A549 (cell line): ENCODE measurements at regions not wholly inside any gene's neighbourhood (a gene's known extent, or its start where the extent isn't known, plus 50 kb on each side); places are given as distances from the start of the nearest gene placed in this dataset.

ENCODE experiments used
- ATAC-seq, 2 experiments: fragments of 200-7000 bp in 1 of 2; fragments of >200 bp in 1 of 2; cut with Nextera tagmentation in 1 of 2; cut with Tn5 transposase in 1 of 2; 3 replicates each; pipeline versions ENCODE4 v1.8.0 to v1.9.1; 2018 to 2020; ENCODE audit warnings: mild to moderate bottlenecking in 1 of 2, moderate library complexity in 1 of 2
- CTCF ChIA-PET: fragments of 300-600 bp; sonication (Branson Sonifier 250); formaldehyde crosslinking; extraction: SDS; loops from one replicate; lab custom pipeline; 2021; ENCODE audit warnings: antibody characterized with exemption, inconsistent platforms; lab: Yijun Ruan, JAX
- POLR2A ChIA-PET: fragments of 350-600 bp; formaldehyde crosslinking; extraction: SDS; loops from one replicate; lab custom pipeline; 2021; ENCODE audit warnings: antibody characterized with exemption, inconsistent platforms; lab: Yijun Ruan, JAX
- DNase-seq, 2 experiments: peaks; one replicate each; pipeline versions ENCODE4 v3.0.0 to v3.0.0-alpha.2; 2011 to 2016; ENCODE audit warnings: low read depth in 1 of 2, low spot score in 1 of 2
- FAIRE-seq: peaks from 2 replicates; lab custom pipeline; 2011; peaks lifted over from hg19 to GRCh38; lab: Jason Lieb, UNC
- H3K27ac ChIP-seq, 2 experiments: fragments of >200 bp; sonication (Bioruptor Twin); formaldehyde crosslinking; 3 replicates each; pipeline ENCODE4 v1.5.1; 2016 to 2017
- H3K4me1 ChIP-seq: fragments of >200 bp; sonication (Bioruptor Twin); formaldehyde crosslinking; 3 replicates; pipeline ENCODE4 v1.6.1; 2016
- H3K4me2 ChIP-seq: fragments of >200 bp; sonication (Bioruptor Twin); formaldehyde crosslinking; 3 replicates; pipeline ENCODE4 v1.6.1; 2016
- H3K4me3 ChIP-seq: fragments of >200 bp; sonication (Bioruptor Twin); formaldehyde crosslinking; 3 replicates; pipeline ENCODE4 v1.5.1; 2016
- H3K9me3 ChIP-seq: fragments of >200 bp; sonication (Bioruptor Twin); formaldehyde crosslinking; 3 replicates; pipeline ENCODE4 v1.6.1; 2016
- ATOH8 ChIP-seq: fragments of 250-450 bp; sonication (Bioruptor Pico); IDR thresholded peaks from 2 replicates; pipeline ENCODE4 v1.5.0; 2020; ENCODE audit warnings: low read depth, mild to moderate bottlenecking, moderate library complexity
- BHLHE40 ChIP-seq: IDR thresholded peaks from 2 replicates; pipeline ENCODE4 v1.6.1; 2012; ENCODE audit warnings: low read depth, low read length, inconsistent platforms
- CHD2 ChIP-seq: fragments of 150-350 bp; IDR thresholded peaks from 2 replicates; pipeline ENCODE4 v1.6.1; 2014; ENCODE audit warnings: low read length; ENCODE audit not compliant: partially characterized antibody
- CHD4 ChIP-seq: fragments of 200-600 bp; sonication (generic); IDR thresholded peaks from 2 replicates; pipeline ENCODE4 v1.6.1; 2016; ENCODE audit warnings: antibody characterized with exemption, mild to moderate bottlenecking, borderline replicate concordance
- EHF ChIP-seq: fragments of 250-450 bp; sonication (Bioruptor Pico); IDR thresholded peaks from 2 replicates; pipeline ENCODE4 v1.5.0; 2020; ENCODE audit warnings: mild to moderate bottlenecking
- EHMT2 ChIP-seq: fragments of 200-600 bp; sonication (generic); IDR thresholded peaks from 2 replicates; pipeline ENCODE4 v1.6.1; 2016; ENCODE audit warnings: antibody characterized with exemption, low read depth, mild to moderate bottlenecking, moderate library complexity
- FOXS1 ChIP-seq: fragments of 250-450 bp; sonication (Bioruptor Pico); IDR thresholded peaks from 2 replicates; pipeline ENCODE4 v1.5.0; 2020; ENCODE audit warnings: mild to moderate bottlenecking, moderate library complexity
- HEYL ChIP-seq: fragments of 250-450 bp; sonication (Bioruptor Pico); IDR thresholded peaks from 2 replicates; pipeline ENCODE4 v1.8.0; 2021; ENCODE audit warnings: mild to moderate bottlenecking, moderate library complexity
- HOXB5 ChIP-seq: fragments of 250-450 bp; sonication (Bioruptor Pico); IDR thresholded peaks from 2 replicates; pipeline ENCODE4 v1.5.0; 2020; ENCODE audit warnings: mild to moderate bottlenecking, moderate library complexity
- JUN ChIP-seq, 2 experiments: fragments of >200 bp; sonication (Bioruptor Twin); formaldehyde crosslinking; IDR thresholded peaks; 2 replicates in 1 of 2; 3 replicates in 1 of 2; pipeline ENCODE4 v1.6.1; 2016 to 2017
- JUNB ChIP-seq: fragments of >200 bp; sonication (Bioruptor Twin); formaldehyde crosslinking; IDR thresholded peaks from 2 replicates; pipeline ENCODE4 v1.6.1; 2016
- MAFK ChIP-seq: fragments of 450-650 bp; IDR thresholded peaks from 2 replicates; pipeline ENCODE4 v1.6.1; 2014; ENCODE audit not compliant: partially characterized antibody
- NFE2L2 ChIP-seq: fragments of 150-350 bp; conservative IDR thresholded peaks from 2 replicates; pipeline ENCODE4 v1.6.1; 2014; ENCODE audit warnings: low read length
- NPAS2 ChIP-seq: fragments of 250-450 bp; sonication (Bioruptor Pico); IDR thresholded peaks from 2 replicates; pipeline ENCODE4 v1.8.0; 2022; ENCODE audit warnings: mild to moderate bottlenecking, moderate library complexity, borderline replicate concordance
- POLR2AphosphoS2 ChIP-seq: conservative IDR thresholded peaks from 2 replicates; pipeline ENCODE4 v1.6.1; 2012; ENCODE audit warnings: low read length, improper control_type of control experiment, inconsistent platforms
- RARB ChIP-seq: fragments of 250-450 bp; sonication (Bioruptor Pico); IDR thresholded peaks from 2 replicates; pipeline ENCODE4 v1.8.0; 2021; ENCODE audit warnings: mild to moderate bottlenecking, moderate library complexity
- SMC3 ChIP-seq: fragments of >200 bp; sonication (Bioruptor Twin); formaldehyde crosslinking; IDR thresholded peaks from 3 replicates; pipeline ENCODE4 v1.6.1; 2018; ENCODE audit warnings: inconsistent platforms
- TFCP2L1 ChIP-seq: fragments of 250-450 bp; sonication (Bioruptor Pico); IDR thresholded peaks from 2 replicates; pipeline ENCODE4 v1.5.0; 2021; ENCODE audit warnings: mild to moderate bottlenecking
- ZFP36 ChIP-seq: fragments of 450-650 bp; IDR thresholded peaks from 2 replicates; pipeline ENCODE4 v1.6.1; 2014; ENCODE audit warnings: borderline replicate concordance; ENCODE audit not compliant: partially characterized antibody
- WGBS: methylation state at CpG from one replicate; pipeline ENCODE4 v1.1.6; 2017; ENCODE audit errors: missing lambda C conversion rate; 5-methylcytosine and 5-hydroxymethylcytosine counted together
- TF ChIP-seq, protein P1 (sequence below): IDR thresholded peaks from 2 replicates; pipeline ENCODE4 v1.6.1; 2012
- TF ChIP-seq, protein P2 (sequence below): fragments of >200 bp; sonication (Bioruptor Twin); formaldehyde crosslinking; IDR thresholded peaks from 3 replicates; pipeline ENCODE4 v1.6.1; 2016
- TF ChIP-seq, protein P3 (sequence below): fragments of >200 bp; sonication (Bioruptor Twin); formaldehyde crosslinking; IDR thresholded peaks from 3 replicates; pipeline ENCODE4 v1.5.1; 2016
- TF ChIP-seq, protein P4 (sequence below): fragments of 250-450 bp; sonication (Bioruptor Pico); IDR thresholded peaks from 2 replicates; pipeline ENCODE4 v1.5.0; 2021; ENCODE audit warnings: mild to moderate bottlenecking, moderate library complexity, borderline replicate concordance
- TF ChIP-seq, protein P5 (sequence below): fragments of >200 bp; sonication (Bioruptor Twin); formaldehyde crosslinking; IDR thresholded peaks from 2 replicates; pipeline ENCODE4 v1.6.1; 2016

DNA sequence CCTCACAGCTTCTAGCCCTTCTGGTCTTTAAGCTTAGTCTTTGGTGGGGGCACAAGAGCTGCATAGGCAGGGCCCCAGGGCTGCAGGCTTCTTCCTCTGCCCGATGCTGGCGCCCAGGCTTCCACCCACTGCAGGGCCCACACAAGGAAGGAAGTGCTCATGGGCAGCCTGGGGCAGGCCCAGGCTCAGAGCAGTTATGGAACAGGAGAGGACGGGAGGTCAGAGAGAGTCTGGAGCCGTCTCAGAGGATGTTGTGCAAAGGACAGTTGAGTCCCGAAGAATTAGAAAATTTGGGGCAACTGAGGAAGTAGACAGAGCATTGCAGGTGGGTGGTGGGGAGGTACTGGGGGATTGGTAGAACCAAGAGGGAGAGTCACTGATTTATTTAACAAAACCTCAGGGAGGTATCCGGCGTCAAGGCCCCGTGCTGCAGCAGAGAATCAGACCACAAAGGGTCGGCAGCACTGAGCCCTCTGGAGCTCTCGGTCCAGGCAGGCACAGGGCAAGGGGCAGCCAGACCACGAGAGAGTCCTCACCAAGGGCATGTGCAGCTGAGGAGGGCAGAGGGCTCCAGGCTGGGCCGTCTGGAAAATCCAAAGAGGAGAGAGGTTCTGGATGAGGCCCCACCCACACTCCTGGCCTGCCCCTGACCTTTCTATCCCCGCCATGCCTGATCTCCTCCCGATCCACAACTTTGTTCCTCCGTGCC lies 110.8 kb upstream of the GLI2 start:
- ATAC-seq, result no peak
- no peak overlapping the region for H3K4me2 ChIP-seq
- CTCF ChIA-PET, result interaction anchor here (0.9 to 2.3 kb wide), 2 partner anchors 312 to 446 kb away, joined by 3 to 6 read pairs; no protein-coding TSS in a partner anchor
- POLR2A ChIA-PET, result no interaction called here
- H3K4me3 ChIP-seq, result no peak overlapping the region
- H3K27ac ChIP-seq, result no peak overlapping the region
- DNase-seq, result no peak
- WGBS, result 66% methylated on average over 15 of the region's 15 CpGs
- FAIRE-seq, result no peak
- H3K4me1 ChIP-seq, result peaks cover 6% of the 10 kb centered on the region; the same call in 2 of the 3 replicates
- H3K9me3 ChIP-seq, result peaks cover 18% of the 10 kb centered on the region
- no peak for TF ChIP-seq POLR2AphosphoS2

DNA sequence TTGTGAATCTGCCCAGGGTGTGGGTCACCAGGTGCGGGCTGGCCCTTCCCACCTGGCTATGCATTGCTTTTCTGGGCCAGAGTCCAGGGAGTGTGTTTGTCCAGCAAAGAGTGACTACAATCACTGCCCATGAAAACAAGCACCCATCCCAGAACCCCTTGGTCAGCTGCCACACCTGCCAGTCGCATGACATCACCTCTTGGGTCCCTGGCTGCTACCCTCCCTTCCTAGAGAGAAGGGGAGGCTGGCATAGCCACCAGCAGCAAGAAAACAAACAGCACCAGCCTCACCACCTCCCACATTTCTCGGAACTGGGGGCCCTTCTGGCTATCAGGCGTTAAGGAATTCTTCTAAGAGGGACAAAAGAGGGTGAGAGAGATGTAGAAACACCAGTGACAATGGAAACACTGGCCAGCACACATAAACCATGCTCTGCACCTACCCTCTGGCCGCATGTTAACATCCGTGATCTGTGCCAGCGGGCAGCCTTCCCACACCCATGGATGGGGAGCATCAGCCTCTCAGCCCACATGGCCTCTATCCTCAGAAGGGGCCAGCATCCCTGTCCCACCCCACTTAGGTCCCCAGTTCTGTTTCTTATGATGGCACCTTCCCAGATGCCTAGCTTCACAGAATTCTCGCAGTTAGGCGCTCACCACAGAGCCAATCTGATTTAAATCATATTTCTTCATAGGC lies 109.7 kb upstream of the GLI2 start:
- ATAC-seq (no peak), FAIRE-seq (no peak), DNase-seq (no peak)
- WGBS, result 55% methylated on average over 9 of the region's 9 CpGs
- Histone ChIP-seq H3K27ac (no peak overlapping the region), H3K9me3 (peaks cover 18% of the 10 kb centered on the region), H3K4me1 (no peaks in the 10 kb centered on the region), H3K4me2 (no peak overlapping the region), H3K4me3 (no peak overlapping the region)
- TF ChIP-seq JUNB (no peak), JUN (IDR thresholded peaks at IDR 0.05) (no peak), FOXS1 (CRISPR knock-in tag) (no peak), HEYL (CRISPR knock-in tag) (no peak), TFCP2L1 (CRISPR knock-in tag) (no peak), EHMT2 (no peak), EHF (CRISPR knock-in tag) (no peak), ZFP36 (no peak), SMC3 (no peak), NPAS2 (CRISPR knock-in tag) (no peak), CHD2 (no peak), MAFK (no peak), NFE2L2 (no peak), CHD4 (no peak), RARB (CRISPR knock-in tag) (no peak), ATOH8 (no peak)
- TF ChIP-seq, protein P1, sequence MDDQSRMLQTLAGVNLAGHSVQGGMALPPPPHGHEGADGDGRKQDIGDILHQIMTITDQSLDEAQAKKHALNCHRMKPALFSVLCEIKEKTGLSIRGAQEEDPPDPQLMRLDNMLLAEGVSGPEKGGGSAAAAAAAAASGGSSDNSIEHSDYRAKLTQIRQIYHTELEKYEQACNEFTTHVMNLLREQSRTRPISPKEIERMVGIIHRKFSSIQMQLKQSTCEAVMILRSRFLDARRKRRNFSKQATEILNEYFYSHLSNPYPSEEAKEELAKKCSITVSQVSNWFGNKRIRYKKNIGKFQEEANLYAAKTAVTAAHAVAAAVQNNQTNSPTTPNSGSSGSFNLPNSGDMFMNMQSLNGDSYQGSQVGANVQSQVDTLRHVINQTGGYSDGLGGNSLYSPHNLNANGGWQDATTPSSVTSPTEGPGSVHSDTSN, result no peak
- TF ChIP-seq, protein P2, sequence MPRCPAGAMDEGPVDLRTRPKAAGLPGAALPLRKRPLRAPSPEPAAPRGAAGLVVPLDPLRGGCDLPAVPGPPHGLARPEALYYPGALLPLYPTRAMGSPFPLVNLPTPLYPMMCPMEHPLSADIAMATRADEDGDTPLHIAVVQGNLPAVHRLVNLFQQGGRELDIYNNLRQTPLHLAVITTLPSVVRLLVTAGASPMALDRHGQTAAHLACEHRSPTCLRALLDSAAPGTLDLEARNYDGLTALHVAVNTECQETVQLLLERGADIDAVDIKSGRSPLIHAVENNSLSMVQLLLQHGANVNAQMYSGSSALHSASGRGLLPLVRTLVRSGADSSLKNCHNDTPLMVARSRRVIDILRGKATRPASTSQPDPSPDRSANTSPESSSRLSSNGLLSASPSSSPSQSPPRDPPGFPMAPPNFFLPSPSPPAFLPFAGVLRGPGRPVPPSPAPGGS, result no peak
- POLR2A ChIA-PET, result no interaction called here
- CTCF ChIA-PET, result no interaction called here

- CTCF ChIA-PET, result no interaction called here
- WGBS, result 29% methylated on average over 6 of the region's 6 CpGs
- ATAC-seq, result no peak
- H3K4me3 ChIP-seq, result no peak overlapping the region
- peaks cover 18% of the 10 kb centered on the region for H3K9me3 ChIP-seq
- POLR2A ChIA-PET, result no interaction called here
- H3K4me2 ChIP-seq, result no peak overlapping the region
- no peaks in the 10 kb centered on the region for H3K4me1 ChIP-seq
- DNase-seq, result no peak
- no peak overlapping the region for H3K27ac ChIP-seq
- FAIRE-seq, result no peak
- TF ChIP-seq, protein P3, sequence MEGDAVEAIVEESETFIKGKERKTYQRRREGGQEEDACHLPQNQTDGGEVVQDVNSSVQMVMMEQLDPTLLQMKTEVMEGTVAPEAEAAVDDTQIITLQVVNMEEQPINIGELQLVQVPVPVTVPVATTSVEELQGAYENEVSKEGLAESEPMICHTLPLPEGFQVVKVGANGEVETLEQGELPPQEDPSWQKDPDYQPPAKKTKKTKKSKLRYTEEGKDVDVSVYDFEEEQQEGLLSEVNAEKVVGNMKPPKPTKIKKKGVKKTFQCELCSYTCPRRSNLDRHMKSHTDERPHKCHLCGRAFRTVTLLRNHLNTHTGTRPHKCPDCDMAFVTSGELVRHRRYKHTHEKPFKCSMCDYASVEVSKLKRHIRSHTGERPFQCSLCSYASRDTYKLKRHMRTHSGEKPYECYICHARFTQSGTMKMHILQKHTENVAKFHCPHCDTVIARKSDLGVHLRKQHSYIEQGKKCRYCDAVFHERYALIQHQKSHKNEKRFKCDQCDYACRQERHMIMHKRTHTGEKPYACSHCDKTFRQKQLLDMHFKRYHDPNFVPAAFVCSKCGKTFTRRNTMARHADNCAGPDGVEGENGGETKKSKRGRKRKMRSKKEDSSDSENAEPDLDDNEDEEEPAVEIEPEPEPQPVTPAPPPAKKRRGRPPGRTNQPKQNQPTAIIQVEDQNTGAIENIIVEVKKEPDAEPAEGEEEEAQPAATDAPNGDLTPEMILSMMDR, result no peak
- no peak for TF ChIP-seq EHMT2
- no peak for TF ChIP-seq NPAS2 (CRISPR knock-in tag)
- TF ChIP-seq, protein P4, sequence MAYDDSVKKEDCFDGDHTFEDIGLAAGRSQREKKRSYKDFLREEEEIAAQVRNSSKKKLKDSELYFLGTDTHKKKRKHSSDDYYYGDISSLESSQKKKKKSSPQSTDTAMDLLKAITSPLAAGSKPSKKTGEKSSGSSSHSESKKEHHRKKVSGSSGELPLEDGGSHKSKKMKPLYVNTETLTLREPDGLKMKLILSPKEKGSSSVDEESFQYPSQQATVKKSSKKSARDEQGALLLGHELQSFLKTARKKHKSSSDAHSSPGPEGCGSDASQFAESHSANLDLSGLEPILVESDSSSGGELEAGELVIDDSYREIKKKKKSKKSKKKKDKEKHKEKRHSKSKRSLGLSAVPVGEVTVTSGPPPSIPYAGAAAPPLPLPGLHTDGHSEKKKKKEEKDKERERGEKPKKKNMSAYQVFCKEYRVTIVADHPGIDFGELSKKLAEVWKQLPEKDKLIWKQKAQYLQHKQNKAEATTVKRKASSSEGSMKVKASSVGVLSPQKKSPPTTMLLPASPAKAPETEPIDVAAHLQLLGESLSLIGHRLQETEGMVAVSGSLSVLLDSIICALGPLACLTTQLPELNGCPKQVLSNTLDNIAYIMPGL (CRISPR knock-in tag), result no peak
- TF ChIP-seq HOXB5 (CRISPR knock-in tag), result no peak
- no peak for TF ChIP-seq RARB (CRISPR knock-in tag)
- TF ChIP-seq CHD2, result no peak
- TF ChIP-seq BHLHE40, result no peak
- TF ChIP-seq, protein P5, sequence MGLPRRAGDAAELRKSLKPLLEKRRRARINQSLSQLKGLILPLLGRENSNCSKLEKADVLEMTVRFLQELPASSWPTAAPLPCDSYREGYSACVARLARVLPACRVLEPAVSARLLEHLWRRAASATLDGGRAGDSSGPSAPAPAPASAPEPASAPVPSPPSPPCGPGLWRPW, result no peak
- TF ChIP-seq, protein P1, result no peak
- TF ChIP-seq MAFK, result no peak
Measured at GRCh38 chr2:120626566-120626965, 109.1 kb upstream of the GLI2 start.
